IMR-90 (cell line): ENCODE measurements at regions not wholly inside any gene's neighbourhood (a gene's known extent, or its start where the extent isn't known, plus 50 kb on each side); places are given as distances from the start of the nearest gene placed in this dataset.

Experiments used
- ATAC-seq: fragments of 200-7000 bp; cut with Tn5 transposase; 2 replicates; pipeline ENCODE4 v1.9.1; 2020; ENCODE audit warnings: low read depth, mild to moderate bottlenecking, moderate library complexity
- BruUV-seq: library from RNA; stranded (reverse); fragments of 400-500 nt; replicated peaks from 2 replicates; lab custom pipeline; 2021; lab: Mats Ljungman, UMichigan
- CTCF ChIA-PET: fragments of 300-600 bp; formaldehyde crosslinking; extraction: SDS; loops from one replicate; lab custom pipeline; 2021; ENCODE audit warnings: antibody characterized with exemption; lab: Yijun Ruan, JAX
- POLR2A ChIA-PET: fragments of 300-600 bp; sonication (Branson Sonifier 250); formaldehyde crosslinking; loops from one replicate; lab custom pipeline; 2022; ENCODE audit warnings: antibody characterized with exemption; ENCODE audit not compliant: unreplicated experiment; lab: Charles Lee
- DNase-seq: peaks from one replicate; pipeline ENCODE4 v3.0.0; 2013
- H2AFZ ChIP-seq: replicated peaks from 2 replicates; pipeline ENCODE3; 2013; ENCODE audit warnings: low read length, mild to moderate bottlenecking; ENCODE audit not compliant: poor library complexity
- H2AK5ac ChIP-seq: 2 replicates; pipeline ENCODE4 v1.6.1; 2013; ENCODE audit warnings: low read depth, low read length, inconsistent platforms
- H2AK9ac ChIP-seq: replicated peaks from 2 replicates; pipeline ENCODE3; 2013; ENCODE audit warnings: mild to moderate bottlenecking, low read depth, low read length, moderate library complexity; ENCODE audit not compliant: poor library complexity
- H2BK120ac ChIP-seq: 2 replicates; pipeline ENCODE4 v1.6.1; 2013; ENCODE audit warnings: low read depth, low read length, inconsistent platforms
- H2BK15ac ChIP-seq: 3 replicates; pipeline ENCODE4 v1.6.1; 2013; ENCODE audit warnings: low read depth, low read length, inconsistent platforms
- H2BK20ac ChIP-seq: 2 replicates; pipeline ENCODE4 v1.6.1; 2013; ENCODE audit warnings: low read depth, mild to moderate bottlenecking, inconsistent platforms, low read length, moderate library complexity
- H2BK5ac ChIP-seq: 2 replicates; pipeline ENCODE4 v1.6.1; 2013; ENCODE audit warnings: mild to moderate bottlenecking, low read depth, low read length, inconsistent platforms; ENCODE audit not compliant: poor library complexity, severe bottlenecking
- H3K14ac ChIP-seq: replicated peaks from 2 replicates; pipeline ENCODE4 v1.6.1; 2013; ENCODE audit warnings: low read depth, low read length, inconsistent platforms
- H3K18ac ChIP-seq: 2 replicates; pipeline ENCODE4 v1.6.1; 2013; ENCODE audit warnings: low read depth, low read length, control low read depth
- H3K23ac ChIP-seq: 2 replicates; pipeline ENCODE4 v1.6.1; 2013; ENCODE audit warnings: low read depth, low read length, inconsistent platforms
- H3K27ac ChIP-seq: 2 replicates; pipeline ENCODE4 v1.5.1; 2013; ENCODE audit warnings: mild to moderate bottlenecking, control low read depth, low read length; ENCODE audit not compliant: insufficient read depth
- H3K27me3 ChIP-seq: 2 replicates; pipeline ENCODE4 v1.6.1; 2013; ENCODE audit warnings: low read length; ENCODE audit not compliant: control insufficient read depth, insufficient read depth
- H3K36me3 ChIP-seq: 2 replicates; pipeline ENCODE4 v1.6.1; 2013; ENCODE audit warnings: low read length, mixed read lengths; ENCODE audit not compliant: control insufficient read depth, insufficient read depth
- H3K4ac ChIP-seq: 2 replicates; pipeline ENCODE4 v1.6.1; 2013; ENCODE audit warnings: low read depth, low read length, inconsistent platforms
- H3K4me1 ChIP-seq: 2 replicates; pipeline ENCODE4 v1.6.1; 2013; ENCODE audit warnings: low read length, mixed read lengths; ENCODE audit not compliant: control insufficient read depth, insufficient read depth
- H3K4me2 ChIP-seq: 2 replicates; pipeline ENCODE4 v1.6.1; 2013; ENCODE audit warnings: low read depth, mild to moderate bottlenecking, control low read depth, low read length, moderate library complexity
- H3K4me3 ChIP-seq: 2 replicates; pipeline ENCODE4 v1.5.1; 2013; ENCODE audit warnings: low read depth, mild to moderate bottlenecking, control low read depth, low read length, moderate library complexity; ENCODE audit not compliant: insufficient read depth
- H3K56ac ChIP-seq: 2 replicates; pipeline ENCODE4 v1.6.1; 2013; ENCODE audit warnings: low read length, inconsistent platforms; ENCODE audit not compliant: insufficient read depth; ENCODE audit errors: extremely low read depth
- H3K79me1 ChIP-seq, 2 experiments: 2 replicates each; pipeline ENCODE4 v1.6.1; 2013; ENCODE audit warnings: low read length in 2 of 2, inconsistent platforms in 1 of 2, low read depth in 1 of 2
- H3K9ac ChIP-seq: 2 replicates; pipeline ENCODE4 v1.6.1; 2013; ENCODE audit warnings: low read depth, low read length, control low read depth
- H3K9me1 ChIP-seq: 2 replicates; pipeline ENCODE4 v1.6.1; 2013; ENCODE audit warnings: low read length, inconsistent platforms; ENCODE audit not compliant: insufficient read depth
- H3K9me3 ChIP-seq: 2 replicates; pipeline ENCODE4 v1.6.1; 2013; ENCODE audit warnings: low read length; ENCODE audit not compliant: control insufficient read depth, insufficient read depth
- H4K20me1 ChIP-seq: 2 replicates; pipeline ENCODE4 v1.6.1; 2013; ENCODE audit warnings: low read length, inconsistent platforms; ENCODE audit not compliant: insufficient read depth
- H4K5ac ChIP-seq: 2 replicates; pipeline ENCODE4 v1.6.1; 2013; ENCODE audit warnings: mild to moderate bottlenecking, low read depth, low read length, control low read depth
- H4K8ac ChIP-seq, 2 experiments: 2 replicates each; pipeline ENCODE4 v1.6.1; 2013; ENCODE audit warnings: low read depth in 2 of 2, low read length in 2 of 2, control low read depth in 1 of 2, inconsistent platforms in 1 of 2
- H4K91ac ChIP-seq: 2 replicates; pipeline ENCODE4 v1.6.1; 2013; ENCODE audit warnings: low read depth, low read length, inconsistent platforms; ENCODE audit not compliant: insufficient read depth
- CHD1 ChIP-seq: IDR thresholded peaks from 2 replicates; pipeline ENCODE4 v1.6.1; 2012; ENCODE audit warnings: low read depth, low read length, improper control_type of control experiment
- ELK1 ChIP-seq: fragments of 150-350 bp; IDR thresholded peaks from 2 replicates; pipeline ENCODE4 v1.6.1; 2016; ENCODE audit warnings: low read depth, mild to moderate bottlenecking, low read length, moderate library complexity, borderline replicate concordance
- FOS ChIP-seq: fragments of 150-350 bp; IDR thresholded peaks from 2 replicates; pipeline ENCODE4 v1.6.1; 2016; ENCODE audit warnings: low read depth, low read length
- MXI1 ChIP-seq: IDR thresholded peaks from 2 replicates; pipeline ENCODE4 v1.6.1; 2012; ENCODE audit warnings: low read depth, mild to moderate bottlenecking, low read length, moderate library complexity, borderline replicate concordance
- POLR2A ChIP-seq: IDR thresholded peaks from 2 replicates; pipeline ENCODE4 v1.6.1; 2012; ENCODE audit warnings: mild to moderate bottlenecking, low read depth, low read length
- RFX5 ChIP-seq: IDR thresholded peaks from 2 replicates; pipeline ENCODE4 v1.8.0; 2012; ENCODE audit warnings: low read depth, mild to moderate bottlenecking, low read length, moderate library complexity
- WGBS, 2 experiments: methylation state at CpG; one replicate each; pipeline versions ENCODE4 v1.1.5 to v1.1.7; 2013; ENCODE audit warnings: missing lambda C conversion rate in 2 of 2; ENCODE audit not compliant: insufficient read length in 1 of 2; ENCODE audit errors: extremely low coverage in 2 of 2; 5-methylcytosine and 5-hydroxymethylcytosine counted together
- dilution Hi-C: fragments of 300-500 bp; cut with HindIII; formaldehyde crosslinking; loops from one replicate; pipeline ENCODE4 v1.14.3; 2018; ENCODE audit warnings: low sequenced_read_pairs; ENCODE audit not compliant: unreplicated experiment
- in situ Hi-C: fragments of 300-500 bp; cut with MboI; formaldehyde crosslinking; loops from 3 replicates; pipeline ENCODE4 v1.14.3; 2019; ENCODE audit warnings: low sequenced_read_pairs, inconsistent platforms, mixed read lengths
- intact Hi-C: fragments of 100-400 bp; cut with micrococcal nuclease; formaldehyde crosslinking; loops from 2 replicates; pipeline ENCODE4 v1.10.0; 2022

GRCh38 chr12:97398704-97399103 is 63.9 kb upstream of the RMST start:
- H2AK9ac ChIP-seq = no peak overlapping the region
- intact Hi-C loops = no loop called here
- no peak overlapping the region for H3K18ac ChIP-seq
- H3K14ac ChIP-seq = no peak overlapping the region
- H4K20me1 ChIP-seq = no peaks in the 10 kb centered on the region
- ChIA-PET CTCF (no interaction called here), POLR2A (no interaction called here)
- H3K9ac ChIP-seq = no peak overlapping the region
- dilution Hi-C loops = no loop called here
- no peaks in the 10 kb centered on the region for H3K27me3 ChIP-seq
- in situ Hi-C loops = no loop called here
- H4K5ac ChIP-seq = no peak overlapping the region
- H3K4me1 ChIP-seq = no peaks in the 10 kb centered on the region
- no peak overlapping the region for H3K56ac ChIP-seq
- ATAC-seq = no peak
- WGBS, 2 experiments = no CpG with 5 or more reads among the region's 4 CpGs
- H3K23ac ChIP-seq = no peak overlapping the region
- H4K8ac ChIP-seq = no peak overlapping the region
- H3K79me1 ChIP-seq = no peaks in the 10 kb centered on the region
- no peak overlapping the region for H2BK5ac ChIP-seq
- H2AK5ac ChIP-seq = no peak overlapping the region
- no peak overlapping the region for H2BK120ac ChIP-seq
- H3K4me3 ChIP-seq = no peak overlapping the region
- H3K4me2 ChIP-seq = no peak overlapping the region
- no peak overlapping the region for H2BK20ac ChIP-seq
- H4K91ac ChIP-seq = no peak overlapping the region
- no peak overlapping the region for H3K4ac ChIP-seq
- no peak overlapping the region for H2BK15ac ChIP-seq
- H3K9me3 ChIP-seq = peaks cover 6% of the 10 kb centered on the region
- no peak for DNase-seq
- no peaks in the 10 kb centered on the region for H3K36me3 ChIP-seq
- H3K27ac ChIP-seq = no peak overlapping the region
- no peak overlapping the region for H2AFZ ChIP-seq
- no TSS peak for BruUV-seq
- H3K9me1 ChIP-seq = no peaks in the 10 kb centered on the region
- TF ChIP-seq RFX5 (no peak), POLR2A (no peak), FOS (no peak), ELK1 (no peak), MXI1 (no peak), CHD1 (no peak)
